Peyer's patch (tissue), 4 donors: ENCODE measurements at regions not wholly inside any gene's neighbourhood (a gene's known extent, or its start where the extent isn't known, plus 50 kb on each side); places are given as distances from the start of the nearest gene placed in this dataset.

ENCODE experiments used
- DNase-seq, 3 donors: peaks; one replicate each; pipeline ENCODE4 v3.0.0-alpha.2; 2017 to 2019
- H3K27ac ChIP-seq, 4 donors: fragments of 200-600 bp; sonication (generic); one replicate each; pipeline ENCODE4 v1.5.1; 2016 to 2019
- H3K27me3 ChIP-seq, 2 donors: fragments of 200-600 bp; sonication (generic); one replicate each; pipeline ENCODE4 v1.5.1; 2019
- H3K36me3 ChIP-seq, 3 donors: fragments of 200-600 bp; sonication (generic); one replicate each; pipeline ENCODE4 v1.5.1; 2016 to 2019
- H3K4me1 ChIP-seq, 4 donors: fragments of 200-600 bp; sonication (generic); one replicate each; pipeline ENCODE4 v1.5.1; 2016 to 2019
- H3K4me3 ChIP-seq, 4 donors: fragments of 200-600 bp; sonication (generic); 1 replicate in 3 of 4; 2 replicates in 1 of 4; pipeline ENCODE4 v1.5.1; 2016 to 2019; ENCODE audit warnings: mild to moderate bottlenecking in 1 of 4
- H3K9me3 ChIP-seq, 4 donors: fragments of 200-600 bp; sonication (generic); one replicate each; pipeline ENCODE4 v1.5.1; 2016 to 2019; ENCODE audit warnings: mild to moderate bottlenecking in 1 of 4
- CTCF ChIP-seq, 6 experiments: fragments of 450-650 bp in 4 of 6; fragments of 200-600 bp in 2 of 6; sonication (generic) in 1 of 6; IDR thresholded peaks; one replicate each; pipeline ENCODE4 v1.5.1; 2017 to 2019; ENCODE audit warnings: antibody characterized with exemption in 6 of 6, mild to moderate bottlenecking in 3 of 6, moderate library complexity in 1 of 6
- POLR2A ChIP-seq, 2 donors: fragments of 450-650 bp; IDR thresholded peaks; one replicate each; pipeline ENCODE4 v1.5.1; 2017; ENCODE audit warnings: antibody characterized with exemption in 2 of 2, mild to moderate bottlenecking in 2 of 2, moderate library complexity in 2 of 2

- TF ChIP-seq CTCF (IDR thresholded peaks at IDR 0.05) (no peak), POLR2A (IDR thresholded peaks at IDR 0.05) (no peak)
- Histone ChIP-seq H3K36me3 (no peaks in the 10 kb centered on the region), H3K27ac (no peak overlapping the region), H3K4me3 (no peak overlapping the region), H3K27me3 (no peaks in the 10 kb centered on the region), H3K4me1 (no peaks in the 10 kb centered on the region), H3K9me3 (no peaks in the 10 kb centered on the region)
- no peak for DNase-seq
Observed at GRCh38 chr6:40735121-40735520, 148.0 kb upstream of the LRFN2 start.

GRCh38 chr6:40734607-40735006 lies 147.4 kb upstream of the LRFN2 start:
- DNase-seq, result no peak
- Histone ChIP-seq H3K27ac (no peak overlapping the region), H3K4me3 (no peak overlapping the region), H3K4me1 (no peaks in the 10 kb centered on the region), H3K27me3 (no peaks in the 10 kb centered on the region), H3K36me3 (no peaks in the 10 kb centered on the region), H3K9me3 (no peaks in the 10 kb centered on the region)
- TF ChIP-seq POLR2A (IDR thresholded peaks at IDR 0.05) (no peak), CTCF (IDR thresholded peaks at IDR 0.05) (no peak)

GRCh38 chr6:40733770-40734396 lies 146.7 kb upstream of the LRFN2 start:
- H3K36me3 ChIP-seq, result no peaks in the 10 kb centered on the region
- DNase-seq, result no peak
- no peaks in the 10 kb centered on the region for H3K27me3 ChIP-seq
- H3K9me3 ChIP-seq, result no peaks in the 10 kb centered on the region
- no peak overlapping the region for H3K4me3 ChIP-seq
- TF ChIP-seq CTCF (IDR thresholded peaks at IDR 0.05) (no peak), POLR2A (IDR thresholded peaks at IDR 0.05) (no peak)
- no peak overlapping the region for H3K27ac ChIP-seq
- no peaks in the 10 kb centered on the region for H3K4me1 ChIP-seq

GRCh38 chr6:40733290-40733689 lies 146.1 kb upstream of the LRFN2 start:
- H3K36me3 ChIP-seq, result no peaks in the 10 kb centered on the region
- no peaks in the 10 kb centered on the region for H3K9me3 ChIP-seq
- TF ChIP-seq POLR2A (IDR thresholded peaks at IDR 0.05) (no peak), CTCF (IDR thresholded peaks at IDR 0.05) (no peak)
- no peak overlapping the region for H3K4me3 ChIP-seq
- H3K4me1 ChIP-seq, result no peaks in the 10 kb centered on the region
- no peaks in the 10 kb centered on the region for H3K27me3 ChIP-seq
- H3K27ac ChIP-seq, result no peak overlapping the region
- no peak for DNase-seq

- no peak for DNase-seq
- Histone ChIP-seq H3K9me3 (no peaks in the 10 kb centered on the region), H3K4me3 (no peak overlapping the region), H3K27me3 (no peaks in the 10 kb centered on the region), H3K4me1 (no peaks in the 10 kb centered on the region), H3K36me3 (no peaks in the 10 kb centered on the region), H3K27ac (no peak overlapping the region)
- TF ChIP-seq POLR2A (IDR thresholded peaks at IDR 0.05) (no peak), CTCF (IDR thresholded peaks at IDR 0.05) (no peak)
Observed at GRCh38 chr6:40732878-40733277, 145.7 kb upstream of the LRFN2 start.

GRCh38 chr6:40728643-40729042 lies 141.5 kb upstream of the LRFN2 start:
- Histone ChIP-seq H3K27ac (no peak overlapping the region), H3K4me1 (no peaks in the 10 kb centered on the region), H3K9me3 (no peaks in the 10 kb centered on the region), H3K36me3 (no peaks in the 10 kb centered on the region), H3K4me3 (no peak overlapping the region), H3K27me3 (no peaks in the 10 kb centered on the region)
- no peak for TF ChIP-seq CTCF (IDR thresholded peaks at IDR 0.05)
- no peak for DNase-seq
